ENCODE measurements at regions not wholly inside any gene's neighbourhood (a gene's known extent, or its start where the extent isn't known, plus 50 kb on each side); places are given as distances from the start of the nearest gene placed in this dataset.

- H3K4me3 ChIP-seq (replicated peaks in 1 of 3), result no peak overlapping the region
- H3K36me3 ChIP-seq, result no peaks in the 10 kb centered on the region
- no peak for DNase-seq
- H3K4me1 ChIP-seq, result peaks cover 8 to 22% of the 10 kb centered on the region in 2 donors
- intact Hi-C loops (cut with DNase I), result no loop called here
- WGBS, 2 donors, result 87 to 94% methylated on average over 6 to 7 of the region's 7 CpGs
- no peaks in the 10 kb centered on the region for H3K9me3 ChIP-seq
- no peak overlapping the region for H3K27ac ChIP-seq
- no peaks in the 10 kb centered on the region for H3K27me3 ChIP-seq
- TF ChIP-seq CTCF (IDR thresholded peaks at IDR 0.05) (no peak), POLR2A (IDR thresholded peaks at IDR 0.05) (no peak)
Measured at GRCh38 chr7:86629-87028, 105.7 kb upstream of the FAM20C start.

GRCh38 chr7:87047-87446 lies 105.3 kb upstream of the FAM20C start:
- WGBS, 2 donors, result 90 to 100% methylated on average over 1 to 5 of the region's 5 CpGs
- TF ChIP-seq POLR2A (IDR thresholded peaks at IDR 0.05) (no peak), CTCF (IDR thresholded peaks at IDR 0.05) (no peak)
- Histone ChIP-seq H3K9me3 (no peaks in the 10 kb centered on the region), H3K27me3 (no peaks in the 10 kb centered on the region), H3K27ac (no peak overlapping the region), H3K4me3 (replicated peaks in 1 of 3) (no peak overlapping the region), H3K4me1 (peaks cover 8 to 22% of the 10 kb centered on the region in 2 donors), H3K36me3 (no peaks in the 10 kb centered on the region)
- DNase-seq, result no peak
- intact Hi-C loops (cut with DNase I), result no loop called here

DNA sequence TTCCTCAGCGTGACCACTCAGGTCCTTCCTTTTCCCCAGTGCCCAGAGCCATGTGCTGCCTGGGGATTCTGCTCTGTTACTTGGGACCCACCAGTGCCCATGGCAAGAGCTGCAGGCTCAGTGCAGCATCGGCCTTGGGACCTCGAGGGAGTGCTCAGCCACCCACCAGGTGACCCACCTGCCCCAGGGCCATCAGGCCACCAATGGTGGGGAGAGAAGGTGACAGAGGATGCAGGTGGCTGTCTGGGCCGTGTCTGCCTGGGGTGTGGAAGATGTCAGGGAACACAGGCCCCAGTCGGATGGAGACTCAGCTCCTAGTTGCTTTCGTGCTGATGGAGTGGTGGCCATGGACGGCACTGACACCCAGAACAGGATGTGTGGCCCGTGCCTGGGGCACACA lies 104.7 kb upstream of the FAM20C start:
- H3K4me1 ChIP-seq, result peaks cover 8 to 22% of the 10 kb centered on the region in 2 donors
- WGBS, 2 donors, result 88 to 90% methylated on average over 4 to 5 of the region's 8 CpGs

GRCh38 chr7:88095-88926 lies 104.1 kb upstream of the FAM20C start:
- Histone ChIP-seq H3K4me3 (replicated peaks in 1 of 3) (no peak overlapping the region), H3K36me3 (no peaks in the 10 kb centered on the region), H3K27ac (no peak overlapping the region), H3K27me3 (no peaks in the 10 kb centered on the region), H3K4me1 (peaks cover 8 to 22% of the 10 kb centered on the region in 2 donors), H3K9me3 (no peaks in the 10 kb centered on the region)
- 85 to 88% methylated on average over 26 to 27 of the region's 27 CpGs for WGBS, 2 donors
- no peak for DNase-seq
- intact Hi-C loops (cut with DNase I), result no loop called here
- TF ChIP-seq CTCF (IDR thresholded peaks at IDR 0.05) (no peak), POLR2A (IDR thresholded peaks at IDR 0.05) (no peak)

More for the DNA sequence above, 104.7 kb upstream of the FAM20C start:
- Histone ChIP-seq H3K4me3 (replicated peaks in 1 of 3) (no peak overlapping the region), H3K36me3 (no peaks in the 10 kb centered on the region), H3K9me3 (no peaks in the 10 kb centered on the region), H3K27ac (no peak overlapping the region), H3K27me3 (no peaks in the 10 kb centered on the region)
- intact Hi-C loops (cut with DNase I), result no loop called here
- no peak for TF ChIP-seq POLR2A (IDR thresholded peaks at IDR 0.05)
- no peak for TF ChIP-seq CTCF (IDR thresholded peaks at IDR 0.05)
- DNase-seq, result no peak

DNA sequence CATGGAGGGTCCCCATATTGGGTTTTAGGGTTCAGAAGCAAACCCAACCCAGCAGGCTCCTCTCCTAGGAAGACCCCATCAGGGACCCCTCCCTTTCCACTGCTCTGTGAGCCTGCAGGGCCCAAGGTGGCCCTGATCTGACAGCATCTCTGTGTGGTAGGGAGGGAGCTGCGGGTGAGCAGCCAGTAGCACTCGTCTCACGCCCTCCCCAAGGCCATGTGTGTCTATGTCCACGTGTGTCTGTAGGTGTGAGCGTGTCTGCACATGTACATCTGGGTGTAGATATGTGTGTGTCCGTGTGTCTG lies 103.5 kb upstream of the FAM20C start:
- no peak overlapping the region for H3K4me3 ChIP-seq (replicated peaks in 1 of 3)
- 79 to 92% methylated on average over 6 of the region's 6 CpGs for WGBS, 2 donors

More for the DNA sequence above, 103.5 kb upstream of the FAM20C start:
- Histone ChIP-seq H3K27ac (no peak overlapping the region), H3K27me3 (no peaks in the 10 kb centered on the region), H3K36me3 (no peaks in the 10 kb centered on the region), H3K9me3 (no peaks in the 10 kb centered on the region), H3K4me1 (peaks cover 8 to 22% of the 10 kb centered on the region in 2 donors)
- DNase-seq, result no peak
- intact Hi-C loops (cut with DNase I), result no loop called here
- no peak for TF ChIP-seq POLR2A (IDR thresholded peaks at IDR 0.05)
- TF ChIP-seq CTCF (IDR thresholded peaks at IDR 0.05), result no peak

Measured in thyroid gland (tissue), 4 donors.